GM19238 (cell line): ENCODE measurements at regions not wholly inside any gene's neighbourhood (a gene's known extent, or its start where the extent isn't known, plus 50 kb on each side); places are given as distances from the start of the nearest gene placed in this dataset.
"Not testable (repeated sequence)": the region's sequence is repeated elsewhere in the genome, so short reads cannot be mapped to it uniquely, and the experiment has no call there.

ENCODE experiments used
- DNase-seq: peaks from one replicate; pipeline ENCODE4 v3.0.0; 2011; ENCODE audit warnings: low spot score; ENCODE audit not compliant: insufficient read length

- no peak for DNase-seq
Observed at GRCh38 chr13:79992111-79992510, 348.8 kb downstream of the SPRY2 start.

- no peak for DNase-seq
Observed at GRCh38 chr13:79990048-79990447, 350.9 kb downstream of the SPRY2 start.

- no peak for DNase-seq
Observed at GRCh38 chr13:79989217-79989661, 351.7 kb downstream of the SPRY2 start.

- no peak for DNase-seq
Observed at GRCh38 chr13:79988573-79988972, 352.4 kb downstream of the SPRY2 start.

GRCh38 chr13:79987761-79988160 is 353.2 kb downstream of the SPRY2 start:
- DNase-seq: no peak

- DNase-seq: no peak
Observed at GRCh38 chr13:79987323-79987722, 353.6 kb downstream of the SPRY2 start.

- no peak for DNase-seq
Observed at GRCh38 chr13:79986890-79987289, 354.0 kb downstream of the SPRY2 start.

- DNase-seq: not testable (repeated sequence)
Observed at GRCh38 chr13:79974935-79975650, 365.8 kb downstream of the SPRY2 start.

- DNase-seq: no peak
Observed at GRCh38 chr13:79973533-79973963, 367.4 kb downstream of the SPRY2 start.

GRCh38 chr13:79972066-79972569 is 368.8 kb downstream of the SPRY2 start:
- no peak for DNase-seq

- no peak for DNase-seq
Observed at GRCh38 chr13:79966493-79966895, 374.4 kb downstream of the SPRY2 start.

- no peak for DNase-seq
Observed at GRCh38 chr13:79966059-79966458, 374.9 kb downstream of the SPRY2 start.

- DNase-seq: no peak
Observed at GRCh38 chr13:79946556-79946955, 394.4 kb downstream of the SPRY2 start.

GRCh38 chr13:79943346-79944023 is 397.4 kb downstream of the SPRY2 start:
- DNase-seq: no peak

- no peak for DNase-seq
Observed at GRCh38 chr13:79941752-79942151, 399.2 kb downstream of the SPRY2 start.

GRCh38 chr13:79939689-79940088 is 401.2 kb downstream of the SPRY2 start:
- no peak for DNase-seq

GRCh38 chr13:79937771-79938216 is 403.1 kb downstream of the SPRY2 start:
- no peak for DNase-seq

- DNase-seq: no peak
Observed at GRCh38 chr13:79937311-79937710, 403.6 kb downstream of the SPRY2 start.

GRCh38 chr13:79936368-79937136 is 404.4 kb downstream of the SPRY2 start:
- DNase-seq: no peak

- DNase-seq: no peak
Observed at GRCh38 chr13:79935121-79935520, 405.8 kb downstream of the SPRY2 start.

- DNase-seq: no peak
Observed at GRCh38 chr13:79933389-79933788, 407.5 kb downstream of the SPRY2 start.

GRCh38 chr13:79932556-79932955 is 408.4 kb downstream of the SPRY2 start:
- DNase-seq: no peak
